ENCODE measurements at regions not wholly inside any gene's neighbourhood (a gene's known extent, or its start where the extent isn't known, plus 50 kb on each side); places are given as distances from the start of the nearest gene placed in this dataset.

DNA sequence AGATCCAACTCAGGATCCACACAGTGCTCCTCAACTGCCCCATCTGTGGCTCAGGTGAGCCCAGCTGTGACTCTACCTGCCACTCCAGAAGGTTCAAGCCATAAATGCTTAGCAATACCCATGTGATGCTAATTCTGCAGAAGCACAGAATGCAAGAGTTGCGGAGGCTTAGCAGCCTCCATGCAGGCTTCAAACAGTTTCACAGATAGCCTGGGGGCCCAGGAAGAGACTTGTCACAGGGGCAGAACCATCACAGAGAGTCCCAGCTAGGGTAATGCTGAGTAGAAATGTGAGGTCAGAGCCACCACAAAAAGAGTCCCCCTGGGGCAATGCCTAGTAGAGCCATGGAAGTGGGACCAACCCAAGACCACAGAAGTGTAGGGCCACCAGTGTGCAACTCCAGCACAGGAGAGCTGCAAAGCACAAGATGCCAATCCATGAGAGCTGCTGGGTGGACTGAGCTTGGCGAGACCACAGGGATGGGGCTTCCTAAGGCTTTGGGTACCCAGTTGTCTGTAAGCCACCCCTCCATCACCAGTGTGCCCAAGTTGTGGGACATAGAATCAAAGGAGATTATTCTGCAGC, 283.9 kb downstream of the UBE3D start:
- TF ChIP-seq, protein P1, sequence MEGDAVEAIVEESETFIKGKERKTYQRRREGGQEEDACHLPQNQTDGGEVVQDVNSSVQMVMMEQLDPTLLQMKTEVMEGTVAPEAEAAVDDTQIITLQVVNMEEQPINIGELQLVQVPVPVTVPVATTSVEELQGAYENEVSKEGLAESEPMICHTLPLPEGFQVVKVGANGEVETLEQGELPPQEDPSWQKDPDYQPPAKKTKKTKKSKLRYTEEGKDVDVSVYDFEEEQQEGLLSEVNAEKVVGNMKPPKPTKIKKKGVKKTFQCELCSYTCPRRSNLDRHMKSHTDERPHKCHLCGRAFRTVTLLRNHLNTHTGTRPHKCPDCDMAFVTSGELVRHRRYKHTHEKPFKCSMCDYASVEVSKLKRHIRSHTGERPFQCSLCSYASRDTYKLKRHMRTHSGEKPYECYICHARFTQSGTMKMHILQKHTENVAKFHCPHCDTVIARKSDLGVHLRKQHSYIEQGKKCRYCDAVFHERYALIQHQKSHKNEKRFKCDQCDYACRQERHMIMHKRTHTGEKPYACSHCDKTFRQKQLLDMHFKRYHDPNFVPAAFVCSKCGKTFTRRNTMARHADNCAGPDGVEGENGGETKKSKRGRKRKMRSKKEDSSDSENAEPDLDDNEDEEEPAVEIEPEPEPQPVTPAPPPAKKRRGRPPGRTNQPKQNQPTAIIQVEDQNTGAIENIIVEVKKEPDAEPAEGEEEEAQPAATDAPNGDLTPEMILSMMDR (tag by site-specific recombination; IDR thresholded peaks at IDR 0.05), result no peak
- no peak for TF ChIP-seq ZNF132 (tag by site-specific recombination; IDR thresholded peaks at IDR 0.05; ENCODE audit: borderline replicate concordance)
- no peak for TF ChIP-seq ZNF24 (tag by site-specific recombination; IDR thresholded peaks at IDR 0.05)
- TF ChIP-seq, protein P2, sequence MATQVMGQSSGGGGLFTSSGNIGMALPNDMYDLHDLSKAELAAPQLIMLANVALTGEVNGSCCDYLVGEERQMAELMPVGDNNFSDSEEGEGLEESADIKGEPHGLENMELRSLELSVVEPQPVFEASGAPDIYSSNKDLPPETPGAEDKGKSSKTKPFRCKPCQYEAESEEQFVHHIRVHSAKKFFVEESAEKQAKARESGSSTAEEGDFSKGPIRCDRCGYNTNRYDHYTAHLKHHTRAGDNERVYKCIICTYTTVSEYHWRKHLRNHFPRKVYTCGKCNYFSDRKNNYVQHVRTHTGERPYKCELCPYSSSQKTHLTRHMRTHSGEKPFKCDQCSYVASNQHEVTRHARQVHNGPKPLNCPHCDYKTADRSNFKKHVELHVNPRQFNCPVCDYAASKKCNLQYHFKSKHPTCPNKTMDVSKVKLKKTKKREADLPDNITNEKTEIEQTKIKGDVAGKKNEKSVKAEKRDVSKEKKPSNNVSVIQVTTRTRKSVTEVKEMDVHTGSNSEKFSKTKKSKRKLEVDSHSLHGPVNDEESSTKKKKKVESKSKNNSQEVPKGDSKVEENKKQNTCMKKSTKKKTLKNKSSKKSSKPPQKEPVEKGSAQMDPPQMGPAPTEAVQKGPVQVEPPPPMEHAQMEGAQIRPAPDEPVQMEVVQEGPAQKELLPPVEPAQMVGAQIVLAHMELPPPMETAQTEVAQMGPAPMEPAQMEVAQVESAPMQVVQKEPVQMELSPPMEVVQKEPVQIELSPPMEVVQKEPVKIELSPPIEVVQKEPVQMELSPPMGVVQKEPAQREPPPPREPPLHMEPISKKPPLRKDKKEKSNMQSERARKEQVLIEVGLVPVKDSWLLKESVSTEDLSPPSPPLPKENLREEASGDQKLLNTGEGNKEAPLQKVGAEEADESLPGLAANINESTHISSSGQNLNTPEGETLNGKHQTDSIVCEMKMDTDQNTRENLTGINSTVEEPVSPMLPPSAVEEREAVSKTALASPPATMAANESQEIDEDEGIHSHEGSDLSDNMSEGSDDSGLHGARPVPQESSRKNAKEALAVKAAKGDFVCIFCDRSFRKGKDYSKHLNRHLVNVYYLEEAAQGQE (tag by site-specific recombination; IDR thresholded peaks at IDR 0.05), result no peak
- no peak for TF ChIP-seq ZNF133 (tag by site-specific recombination; IDR thresholded peaks at IDR 0.05)
- TF ChIP-seq KLF9 (tag by site-specific recombination; IDR thresholded peaks at IDR 0.05; ENCODE audit: low read depth), result no peak
- no peak for TF ChIP-seq ZNF837 (tag by site-specific recombination; IDR thresholded peaks at IDR 0.05)
- TF ChIP-seq ZNF112 (tag by site-specific recombination; IDR thresholded peaks at IDR 0.05), result no peak
- TF ChIP-seq, protein P3, sequence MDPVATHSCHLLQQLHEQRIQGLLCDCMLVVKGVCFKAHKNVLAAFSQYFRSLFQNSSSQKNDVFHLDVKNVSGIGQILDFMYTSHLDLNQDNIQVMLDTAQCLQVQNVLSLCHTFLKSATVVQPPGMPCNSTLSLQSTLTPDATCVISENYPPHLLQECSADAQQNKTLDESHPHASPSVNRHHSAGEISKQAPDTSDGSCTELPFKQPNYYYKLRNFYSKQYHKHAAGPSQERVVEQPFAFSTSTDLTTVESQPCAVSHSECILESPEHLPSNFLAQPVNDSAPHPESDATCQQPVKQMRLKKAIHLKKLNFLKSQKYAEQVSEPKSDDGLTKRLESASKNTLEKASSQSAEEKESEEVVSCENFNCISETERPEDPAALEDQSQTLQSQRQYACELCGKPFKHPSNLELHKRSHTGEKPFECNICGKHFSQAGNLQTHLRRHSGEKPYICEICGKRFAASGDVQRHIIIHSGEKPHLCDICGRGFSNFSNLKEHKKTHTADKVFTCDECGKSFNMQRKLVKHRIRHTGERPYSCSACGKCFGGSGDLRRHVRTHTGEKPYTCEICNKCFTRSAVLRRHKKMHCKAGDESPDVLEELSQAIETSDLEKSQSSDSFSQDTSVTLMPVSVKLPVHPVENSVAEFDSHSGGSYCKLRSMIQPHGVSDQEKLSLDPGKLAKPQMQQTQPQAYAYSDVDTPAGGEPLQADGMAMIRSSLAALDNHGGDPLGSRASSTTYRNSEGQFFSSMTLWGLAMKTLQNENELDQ (tag by site-specific recombination; IDR thresholded peaks at IDR 0.05; ENCODE audit: low read depth), result no peak

Data from HEK293 (cell line).